HG02840 (cell line): ENCODE measurements at regions not wholly inside any gene's neighbourhood (a gene's known extent, or its start where the extent isn't known, plus 50 kb on each side); places are given as distances from the start of the nearest gene placed in this dataset.

ENCODE experiments used
- ATAC-seq: cut with Tn5 transposase; IDR thresholded peaks from one replicate; pipeline ENCODE4 v1.9.1; 2021; ENCODE audit warnings: mild to moderate bottlenecking, moderate library complexity, moderate number of reproducible peaks; ENCODE audit not compliant: unreplicated experiment, low FRiP score

DNA sequence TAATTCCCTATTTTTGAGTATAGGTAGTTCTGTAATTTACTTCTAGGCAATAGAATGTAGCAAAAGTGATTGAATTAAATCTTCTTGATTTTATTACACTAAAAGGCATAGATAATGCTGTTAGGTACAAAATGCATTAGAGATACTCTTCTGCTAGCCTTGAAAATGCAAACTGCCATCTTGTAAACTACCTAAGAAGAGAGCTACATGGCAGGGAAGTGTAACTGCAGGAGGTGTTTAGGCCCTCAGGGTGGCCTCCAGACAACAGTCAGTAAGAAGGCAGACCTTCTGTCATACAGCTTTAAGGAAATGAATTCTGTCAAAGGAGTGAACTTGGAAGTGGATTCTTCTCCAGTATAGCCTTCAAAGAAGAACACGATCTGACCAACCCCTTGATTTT lies 1396.8 kb upstream of the SLC39A10 start:
- ATAC-seq = no peak

DNA sequence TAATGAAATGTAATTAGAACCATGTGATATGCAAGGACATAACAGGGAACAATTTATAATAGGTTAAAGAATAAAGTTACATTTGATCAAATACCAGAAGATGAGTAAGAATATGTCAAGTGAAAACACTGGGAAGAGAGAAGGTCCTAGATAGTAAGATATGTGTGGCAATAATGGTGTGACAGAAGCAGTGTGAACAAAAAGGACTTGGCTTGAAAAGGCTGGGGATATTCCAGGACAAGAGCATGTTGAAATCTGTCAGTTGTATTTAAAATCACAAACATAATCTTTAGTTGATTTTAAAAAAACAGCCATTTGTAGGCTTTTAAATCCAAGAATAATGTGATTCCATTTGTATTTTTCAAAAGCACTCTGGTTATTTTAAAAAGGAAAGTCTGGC lies 1399.9 kb upstream of the SLC39A10 start:
- no peak for ATAC-seq

DNA sequence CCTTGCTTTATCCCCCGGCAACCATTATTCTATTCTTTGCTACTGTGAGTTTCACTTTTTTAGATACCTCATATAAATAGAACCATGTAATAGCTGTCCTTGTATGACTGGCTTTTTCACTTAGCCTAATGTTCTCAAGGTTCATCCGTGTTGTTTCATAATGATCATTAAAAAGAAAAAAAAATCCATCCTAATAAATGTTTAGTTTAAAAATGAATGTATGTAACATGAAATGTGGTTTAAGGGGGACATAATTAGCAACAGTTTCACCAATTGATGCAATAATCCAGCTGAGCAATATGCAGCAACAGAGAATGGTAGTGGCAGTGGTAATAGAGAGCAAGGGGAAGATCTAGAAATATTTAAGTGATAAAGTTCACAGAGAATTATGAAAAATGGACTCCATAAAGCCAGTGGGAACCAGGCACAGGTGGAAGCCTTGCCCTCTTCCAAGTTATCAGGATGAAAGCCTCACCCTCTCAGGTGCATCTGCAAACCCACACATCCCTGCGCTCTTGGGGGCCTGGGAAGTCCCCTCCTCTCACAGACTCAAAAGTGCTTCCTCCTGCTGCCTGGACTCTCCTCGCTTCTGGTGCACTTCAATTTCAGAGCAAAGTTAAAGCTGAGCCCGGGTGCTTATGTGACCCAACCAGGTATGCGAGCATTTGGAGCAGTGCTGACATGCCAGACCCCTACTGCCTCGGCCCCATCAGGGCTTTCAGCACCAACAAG lies 1403.3 kb upstream of the SLC39A10 start:
- no peak for ATAC-seq

DNA sequence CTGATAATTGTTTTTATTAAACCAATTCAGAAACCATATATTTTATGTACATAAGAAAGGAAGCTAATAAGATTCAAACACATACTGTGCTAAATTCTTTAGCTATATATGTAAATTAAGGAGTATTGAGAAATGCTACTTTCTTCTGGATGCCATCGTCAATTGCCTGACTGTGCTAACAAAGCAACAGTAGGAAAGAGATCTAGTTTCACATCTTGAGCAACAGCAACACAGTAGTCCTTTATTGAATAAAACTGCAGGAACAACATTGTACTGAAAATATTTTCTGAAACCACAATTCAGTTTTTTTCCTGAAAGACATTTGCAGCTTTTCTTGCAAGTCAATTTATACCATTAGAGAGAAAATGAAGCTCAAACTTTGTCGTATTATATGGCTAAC lies 1404.9 kb upstream of the SLC39A10 start:
- no peak for ATAC-seq

DNA sequence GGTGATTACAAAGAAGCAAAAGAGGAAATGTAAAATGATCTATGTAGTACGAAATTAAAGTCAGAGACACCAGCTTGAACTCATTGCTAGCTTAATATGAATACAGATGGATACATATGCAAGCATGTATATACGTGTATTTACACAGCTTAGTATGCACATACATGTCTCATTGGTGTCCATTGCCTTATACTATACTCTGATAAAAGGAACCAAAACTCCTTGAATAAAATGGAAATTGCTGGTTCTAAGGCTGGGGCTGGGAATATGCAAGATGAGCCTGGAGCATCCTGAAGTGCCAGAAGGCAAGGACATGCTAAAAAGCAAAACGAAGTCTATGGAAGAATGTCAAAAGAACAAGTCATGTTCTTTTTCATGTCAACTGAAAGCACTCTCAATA lies 1424.4 kb upstream of the SLC39A10 start:
- ATAC-seq = no peak

DNA sequence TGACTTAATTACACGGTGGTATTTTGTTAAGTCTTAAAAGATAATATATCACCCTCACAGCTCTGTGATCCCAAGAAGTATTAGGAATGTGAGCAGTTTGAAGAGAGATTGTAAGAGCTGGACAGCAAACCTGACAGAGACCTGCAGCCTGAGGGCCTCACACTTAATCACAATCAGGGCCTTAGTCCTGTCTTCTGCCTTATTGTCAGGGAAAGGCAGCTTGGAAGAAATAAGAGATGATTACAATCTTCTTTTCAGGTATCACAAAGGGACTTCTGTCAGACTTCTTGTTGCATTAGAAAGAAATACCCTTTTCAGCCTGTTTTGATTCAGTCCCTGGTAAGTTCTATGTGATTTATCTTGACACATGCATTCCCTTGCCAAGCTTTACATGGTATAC lies 1433.8 kb upstream of the SLC39A10 start:
- no peak for ATAC-seq

DNA sequence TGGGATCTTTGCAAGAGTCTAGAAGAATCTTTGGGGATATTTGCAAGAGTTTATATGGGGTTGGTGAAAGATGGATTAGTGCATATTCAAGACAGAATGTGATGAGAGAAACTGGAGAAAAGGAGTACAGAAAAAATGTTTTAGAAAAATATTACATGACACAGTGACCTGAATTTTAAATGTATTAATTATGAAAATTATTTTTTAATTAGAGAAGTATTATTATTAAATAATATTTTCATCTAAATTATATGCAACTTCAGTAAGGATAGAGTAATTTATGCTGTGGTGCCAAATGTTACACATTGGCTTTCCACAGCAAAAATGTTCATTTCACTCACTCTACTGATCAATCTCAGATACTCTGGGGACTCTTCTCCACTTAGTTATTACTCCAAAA lies 1442.8 kb upstream of the SLC39A10 start:
- ATAC-seq = no peak

DNA sequence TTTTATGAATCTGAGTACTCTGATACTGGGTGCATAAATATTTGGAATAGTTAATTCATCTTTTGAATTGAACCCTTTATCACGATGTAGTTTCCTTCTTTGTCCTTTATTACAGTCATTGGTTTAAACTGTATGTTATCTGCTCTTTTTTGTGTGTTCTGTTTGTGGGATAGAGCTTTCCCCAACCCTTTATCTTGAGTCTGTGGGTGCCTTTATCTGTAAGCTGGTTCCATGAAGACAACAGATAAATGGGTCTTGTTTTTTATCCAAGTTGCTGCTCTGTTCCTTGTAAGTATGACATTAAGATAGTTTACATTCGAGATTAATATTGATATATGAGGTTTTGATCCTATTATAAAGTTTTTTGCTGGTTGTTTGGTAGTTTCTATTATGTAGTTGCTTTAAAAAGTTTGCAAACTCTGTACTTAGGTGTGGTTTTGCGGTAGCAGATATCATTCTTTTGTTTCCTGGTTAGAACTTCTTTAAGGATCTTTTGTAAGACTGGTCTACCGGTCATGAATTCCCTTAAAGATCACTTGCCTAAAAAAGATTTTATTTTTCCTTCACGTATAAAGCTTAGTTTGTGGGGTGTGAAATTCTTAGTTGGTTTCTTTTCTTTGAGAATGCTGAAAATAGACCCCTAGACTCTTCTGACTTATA lies 1451.3 kb upstream of the SLC39A10 start:
- ATAC-seq = no peak

DNA sequence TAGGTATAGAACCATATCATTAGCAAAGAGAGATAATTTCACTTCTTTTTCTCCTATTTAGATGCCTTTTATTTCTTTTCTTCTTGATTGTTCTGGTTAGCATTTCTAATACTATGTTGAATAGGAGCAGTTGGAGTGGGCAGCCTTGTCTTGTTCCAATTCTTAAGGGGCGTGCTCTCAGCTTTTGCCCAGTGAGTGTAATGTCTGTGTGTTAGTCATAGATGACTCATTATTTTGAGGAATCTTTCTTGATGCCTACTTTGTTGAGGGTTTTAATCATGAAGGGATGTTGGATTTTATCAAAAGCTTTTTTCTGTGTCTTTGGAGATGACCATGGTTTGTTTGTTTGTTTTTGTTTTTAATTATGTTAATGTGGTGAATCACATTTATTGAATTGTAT lies 1453.1 kb upstream of the SLC39A10 start:
- no peak for ATAC-seq

DNA sequence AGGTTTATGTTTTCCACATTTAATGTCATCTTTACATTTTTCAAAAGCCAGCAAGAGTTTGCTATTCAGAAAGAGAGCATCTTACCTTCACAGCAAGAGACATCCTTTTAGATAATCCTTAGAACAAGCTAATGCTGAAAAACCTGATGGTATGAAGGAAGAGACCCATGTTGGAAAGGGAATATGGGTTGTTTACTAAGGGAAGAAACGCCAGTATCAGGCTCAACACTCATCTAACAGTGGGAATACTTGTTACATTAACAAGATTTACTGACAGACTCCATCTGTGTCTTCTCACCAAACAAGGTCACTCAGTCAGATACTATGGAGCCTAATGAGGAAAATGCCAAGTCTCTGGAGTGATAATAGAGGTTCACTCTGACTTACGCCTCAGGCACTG lies 1474.1 kb upstream of the SLC39A10 start:
- ATAC-seq = no peak

DNA sequence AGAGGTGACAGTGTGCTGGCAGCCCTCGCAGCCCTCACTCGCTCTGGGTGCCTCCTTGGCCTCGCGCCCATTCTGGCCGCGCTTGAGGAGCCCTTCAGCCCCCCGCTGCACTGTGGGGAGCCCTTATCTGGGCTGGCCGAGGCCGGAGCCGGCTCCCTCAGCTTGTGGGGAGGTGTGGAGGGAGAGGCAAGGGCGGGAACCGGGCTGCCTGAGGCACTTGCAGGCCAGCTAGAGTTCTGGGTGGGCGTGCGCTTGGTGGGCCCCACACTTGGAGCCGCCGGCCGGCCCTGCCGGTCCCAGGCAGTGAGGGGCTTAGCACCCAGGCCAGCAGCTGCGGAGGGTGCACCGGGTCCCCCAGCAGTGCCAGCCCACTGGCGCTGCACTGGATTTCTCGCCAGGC lies 1480.9 kb upstream of the SLC39A10 start:
- ATAC-seq = no peak

DNA sequence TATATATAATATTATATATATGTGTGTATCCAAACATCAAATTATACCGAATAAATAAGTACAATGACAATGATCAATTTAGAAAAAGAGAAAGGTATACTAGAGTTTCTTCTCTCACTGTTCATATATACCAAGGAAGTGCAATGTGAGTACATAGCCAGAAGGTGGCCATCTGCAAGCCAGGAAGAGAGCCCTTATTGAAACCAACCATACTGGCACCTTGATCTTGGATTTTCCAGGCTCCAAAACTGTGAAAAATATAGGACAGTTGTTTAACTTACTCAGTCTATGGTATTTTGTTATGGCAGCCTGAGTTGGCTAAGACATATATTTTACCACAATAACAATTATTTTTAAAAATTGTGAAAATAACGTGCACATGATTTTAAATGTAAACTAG lies 1490.2 kb upstream of the SLC39A10 start:
- no peak for ATAC-seq

DNA sequence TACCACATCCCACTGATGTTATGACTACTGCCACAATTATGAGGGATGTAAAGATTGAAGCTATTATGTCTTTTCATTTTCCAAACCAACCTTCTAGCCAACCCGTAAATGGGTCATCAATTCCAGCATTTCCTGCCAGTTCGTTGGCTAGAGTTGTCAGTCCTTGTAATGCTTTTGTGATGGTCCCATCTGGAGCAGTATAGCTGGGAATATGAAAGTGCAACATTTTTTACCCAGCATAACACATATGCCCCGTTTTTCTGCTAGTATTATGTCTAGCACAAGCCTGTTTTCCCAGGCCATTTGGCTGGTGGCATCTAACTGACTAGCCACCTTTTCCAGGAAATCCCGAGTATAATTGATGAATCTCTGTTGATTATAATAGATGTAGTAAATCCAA lies 1501.6 kb upstream of the SLC39A10 start:
- ATAC-seq = no peak

DNA sequence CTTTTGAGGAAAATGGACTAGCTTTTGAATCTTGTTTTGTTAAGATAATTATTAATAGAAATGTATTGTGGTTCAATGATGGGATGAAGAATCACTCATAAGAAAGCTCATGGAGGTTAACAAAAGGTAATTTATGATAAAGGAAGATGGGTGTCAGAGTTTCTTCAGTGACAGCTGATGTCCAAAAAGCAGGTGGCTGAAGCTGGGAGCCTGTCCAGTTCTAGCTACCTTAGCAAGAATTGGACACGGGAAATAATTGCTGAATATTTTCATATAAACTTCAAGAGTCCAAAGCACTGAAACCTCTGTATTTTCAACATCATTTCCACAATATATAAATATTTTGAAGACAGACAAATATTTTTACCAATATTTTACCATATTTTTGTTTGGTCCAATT lies 1505.8 kb upstream of the SLC39A10 start:
- no peak for ATAC-seq

DNA sequence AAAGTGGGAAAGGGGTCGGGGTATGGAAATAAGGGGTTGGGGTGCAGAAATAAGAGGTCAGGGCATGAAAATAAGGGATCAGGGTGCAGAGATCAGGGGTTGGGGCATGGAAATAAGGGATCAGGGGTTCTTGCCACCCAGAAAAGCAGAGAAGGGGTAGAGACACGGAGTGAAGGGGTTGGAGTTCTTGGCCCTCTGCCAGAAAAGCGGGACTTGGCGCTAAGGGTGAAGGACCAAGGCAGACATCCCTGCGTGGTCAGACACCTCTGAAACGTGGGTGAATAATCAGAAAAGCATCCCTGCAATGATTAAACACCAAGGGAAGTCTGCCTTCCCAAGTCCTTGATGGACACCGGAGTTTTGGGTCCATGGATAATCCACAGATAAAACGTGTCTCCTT lies 1521.6 kb upstream of the SLC39A10 start:
- no peak for ATAC-seq

DNA sequence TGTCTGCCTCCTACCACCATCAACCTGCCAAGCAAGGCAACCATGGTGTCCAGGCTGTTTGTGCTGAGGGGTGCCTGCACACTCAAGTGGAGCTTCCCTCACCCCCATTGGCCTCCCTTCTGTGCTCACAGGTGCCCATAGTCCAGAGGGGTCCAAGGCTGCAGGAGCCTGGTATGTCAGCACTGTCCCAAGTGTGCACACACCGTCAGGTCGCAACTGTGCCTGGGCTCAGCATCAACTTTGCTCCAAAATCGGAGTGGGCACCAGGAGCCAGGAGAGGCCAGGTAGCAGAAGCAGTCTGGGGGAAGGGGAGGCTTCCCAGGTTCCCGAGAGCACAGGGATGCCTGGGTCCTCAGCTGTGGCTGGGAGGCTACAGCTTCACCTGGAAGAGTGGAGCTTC lies 1528.2 kb upstream of the SLC39A10 start:
- no peak for ATAC-seq

DNA sequence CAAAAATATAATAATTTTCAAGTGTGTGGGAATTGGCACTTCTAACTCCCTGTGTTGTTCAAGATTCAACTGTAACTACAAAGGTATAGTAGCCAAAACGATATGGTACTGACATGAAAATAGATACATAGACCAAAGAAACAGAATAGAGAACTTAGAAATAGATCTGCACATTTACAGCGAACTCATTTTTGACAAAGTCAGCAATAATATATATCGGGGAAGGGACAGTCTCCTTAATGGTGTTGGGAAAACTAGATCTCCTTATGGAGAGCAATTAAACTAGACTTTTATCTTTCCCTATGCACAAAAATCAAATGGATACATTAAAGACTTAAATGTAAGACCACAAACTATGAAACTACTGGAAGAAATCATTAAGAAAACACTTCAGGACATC lies 1530.6 kb upstream of the SLC39A10 start:
- ATAC-seq = no peak

DNA sequence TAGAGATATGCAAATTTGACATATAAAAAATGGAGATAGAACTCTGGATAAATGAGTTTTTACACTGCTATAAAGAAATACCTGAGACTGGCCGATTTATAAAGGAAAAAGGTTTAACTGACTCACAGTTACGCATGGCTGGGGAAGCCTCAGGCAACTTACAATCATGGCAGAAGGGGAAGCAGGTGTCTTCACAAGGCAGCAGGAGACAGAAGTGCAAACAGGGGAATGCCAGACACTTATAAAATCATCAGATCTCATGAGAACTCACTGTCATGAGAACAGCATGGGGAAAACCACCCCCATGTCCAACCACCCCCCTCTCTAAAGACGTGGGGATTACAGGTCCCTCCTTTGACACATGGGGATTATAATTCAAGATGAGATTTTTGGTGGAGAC lies 1540.2 kb upstream of the SLC39A10 start:
- no peak for ATAC-seq

DNA sequence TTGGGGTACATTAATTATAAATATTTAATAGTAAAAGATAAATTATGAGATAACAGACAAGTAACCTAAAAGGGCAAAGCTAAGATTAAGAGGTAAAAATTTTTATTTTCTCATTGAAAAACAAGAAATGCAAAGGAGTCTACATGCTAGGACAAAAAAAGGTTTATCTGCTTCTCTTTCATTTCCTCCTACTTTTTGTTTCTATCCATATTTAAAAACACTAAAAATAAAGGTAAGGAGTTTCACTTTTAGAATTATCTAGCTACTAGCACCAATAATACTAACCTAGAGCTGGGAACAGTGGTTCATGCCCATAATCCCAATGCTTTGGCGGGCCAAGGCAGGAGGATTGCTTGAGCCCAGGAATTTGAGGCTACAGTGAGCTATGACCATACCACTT lies 1551.7 kb upstream of the SLC39A10 start:
- ATAC-seq = no peak

DNA sequence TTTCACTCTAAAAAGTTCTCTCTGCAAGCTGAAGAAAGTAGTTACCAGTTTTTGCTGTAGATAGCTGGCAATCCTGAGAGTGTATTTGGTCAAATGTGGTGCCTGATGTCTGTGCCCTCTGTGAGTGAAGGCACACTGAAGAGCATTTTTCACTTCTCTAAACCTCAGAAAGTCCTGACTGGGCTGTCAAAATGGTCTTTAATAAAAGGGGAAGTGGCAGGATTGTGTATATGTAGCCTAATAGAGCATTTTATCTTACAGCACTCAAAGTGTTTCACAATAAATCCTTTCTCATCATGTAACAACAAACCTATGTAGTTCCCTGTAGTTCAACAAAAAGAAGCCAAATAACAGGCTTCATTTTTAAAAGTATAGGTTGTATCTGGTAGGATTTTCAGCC lies 1552.3 kb upstream of the SLC39A10 start:
- ATAC-seq = peak; percentile 94

DNA sequence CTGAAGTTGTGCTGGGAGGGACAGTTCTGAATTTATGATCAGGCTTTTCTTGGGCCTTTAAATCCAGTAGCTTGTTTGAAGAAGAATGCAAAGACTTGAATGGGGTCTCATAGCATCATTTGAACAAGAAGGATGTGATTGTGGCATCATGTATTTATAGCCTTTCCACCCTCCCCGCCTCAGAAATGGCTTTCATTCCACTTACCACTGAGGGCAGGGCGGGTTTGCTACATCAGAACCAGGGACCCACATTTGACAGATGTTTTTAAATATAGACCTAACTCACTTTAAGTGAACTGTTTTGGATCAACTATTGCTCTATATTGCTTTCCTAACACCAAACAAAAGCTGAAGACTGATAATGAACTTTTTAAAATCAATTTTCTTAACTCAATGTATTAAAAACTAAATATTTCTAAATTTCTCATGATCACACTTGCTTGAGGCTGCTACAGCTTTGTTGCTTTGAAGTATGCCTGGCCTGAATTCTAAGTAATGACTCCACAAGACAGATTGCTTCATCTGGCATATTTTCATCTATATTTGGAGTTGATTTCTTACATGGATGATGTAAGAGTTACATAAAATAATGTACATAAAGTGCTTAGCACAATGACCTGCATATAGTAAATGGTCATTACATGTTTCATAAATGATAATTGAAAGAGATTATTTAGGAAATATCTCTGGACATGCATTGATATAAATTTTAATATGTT lies 1552.9 kb upstream of the SLC39A10 start:
- ATAC-seq = no peak

DNA sequence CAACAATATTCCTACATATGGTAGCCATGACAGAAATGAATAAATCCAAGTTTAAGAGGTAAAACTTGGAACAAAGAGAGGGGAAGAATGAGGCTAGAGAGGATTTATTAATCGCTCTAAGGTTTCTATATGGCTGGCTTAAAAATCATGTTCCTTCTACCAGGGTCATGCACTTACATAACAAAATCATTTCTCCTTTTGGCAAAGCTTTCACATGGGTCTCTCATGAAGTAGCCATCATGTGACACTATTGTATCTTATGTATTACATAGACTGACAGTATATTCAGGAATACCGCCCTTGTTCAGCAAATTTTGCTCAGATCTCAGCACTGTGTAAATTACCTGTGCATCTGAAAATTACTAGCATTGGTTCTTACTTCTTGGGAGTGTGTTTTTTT lies 1554.5 kb upstream of the SLC39A10 start:
- ATAC-seq = no peak
